ENCODE measurements at regions not wholly inside any gene's neighbourhood (a gene's known extent, or its start where the extent isn't known, plus 50 kb on each side); places are given as distances from the start of the nearest gene placed in this dataset.

- H3K9me2 ChIP-seq (replicated peaks; ENCODE audit: low read depth, low read length), result no peaks in the 10 kb centered on the region
Measured at GRCh38 chr3:124529826-124530571, 200.3 kb upstream of the UMPS start.

GRCh38 chr3:124530916-124531315 lies 199.3 kb upstream of the UMPS start:
- Histone ChIP-seq H3K27me3 (ENCODE audit: insufficient read depth, low read length, poor library complexity, severe bottlenecking) (no peaks in the 10 kb centered on the region), H3K9ac (ENCODE audit: low read depth, low read length, poor library complexity, severe bottlenecking) (no peak overlapping the region), H3K4me1 (ENCODE audit: insufficient read depth, low read length, poor library complexity, severe bottlenecking) (no peaks in the 10 kb centered on the region), H3K36me3 (ENCODE audit: insufficient read depth, low read length) (no peaks in the 10 kb centered on the region), H3K4me2 (ENCODE audit: low read depth, low read length, poor library complexity, severe bottlenecking) (no peak overlapping the region), H2AFZ (ENCODE audit: low read length) (no peak overlapping the region), H3F3A (ENCODE audit: low read depth) (no peaks in the 10 kb centered on the region), H3K9me2 (replicated peaks; ENCODE audit: low read depth, low read length) (no peaks in the 10 kb centered on the region), H3K9me3 (ENCODE audit: insufficient read depth, low read depth, low read length) (no peaks in the 10 kb centered on the region), H3K79me2 (ENCODE audit: insufficient read depth, low read length) (no peaks in the 10 kb centered on the region), H4K20me1 (ENCODE audit: insufficient read depth, low read length, poor library complexity, severe bottlenecking) (no peaks in the 10 kb centered on the region), H3K4me3 (ENCODE audit: low read length, poor library complexity, severe bottlenecking) (no peak overlapping the region)
- TF ChIP-seq EZH2phosphoT487 (IDR thresholded peaks at IDR 0.05; ENCODE audit: borderline replicate concordance) (no peak), CTCF (conservative IDR thresholded peaks at IDR 0.05; ENCODE audit: low read length) (no peak)

More at GRCh38 chr3:124529826-124530571, 200.3 kb upstream of the UMPS start:
- Histone ChIP-seq H2AFZ (ENCODE audit: low read length) (no peak overlapping the region), H3K4me1 (ENCODE audit: insufficient read depth, low read length, poor library complexity, severe bottlenecking) (no peaks in the 10 kb centered on the region), H4K20me1 (ENCODE audit: insufficient read depth, low read length, poor library complexity, severe bottlenecking) (no peaks in the 10 kb centered on the region), H3F3A (ENCODE audit: low read depth) (no peaks in the 10 kb centered on the region), H3K4me3 (ENCODE audit: low read length, poor library complexity, severe bottlenecking) (no peak overlapping the region), H3K79me2 (ENCODE audit: insufficient read depth, low read length) (no peaks in the 10 kb centered on the region), H3K27me3 (ENCODE audit: insufficient read depth, low read length, poor library complexity, severe bottlenecking) (no peaks in the 10 kb centered on the region), H3K9ac (ENCODE audit: low read depth, low read length, poor library complexity, severe bottlenecking) (no peak overlapping the region), H3K4me2 (ENCODE audit: low read depth, low read length, poor library complexity, severe bottlenecking) (no peak overlapping the region), H3K9me3 (ENCODE audit: insufficient read depth, low read depth, low read length) (no peaks in the 10 kb centered on the region), H3K36me3 (ENCODE audit: insufficient read depth, low read length) (no peaks in the 10 kb centered on the region)
- TF ChIP-seq CTCF (conservative IDR thresholded peaks at IDR 0.05; ENCODE audit: low read length) (no peak), EZH2phosphoT487 (IDR thresholded peaks at IDR 0.05; ENCODE audit: borderline replicate concordance) (no peak)

- H2AFZ ChIP-seq (ENCODE audit: low read length), result no peak overlapping the region
- no peaks in the 10 kb centered on the region for H3K79me2 ChIP-seq (ENCODE audit: insufficient read depth, low read length)
- H3K9me3 ChIP-seq (ENCODE audit: insufficient read depth, low read depth, low read length), result no peaks in the 10 kb centered on the region
- no peaks in the 10 kb centered on the region for H3K4me1 ChIP-seq (ENCODE audit: insufficient read depth, low read length, poor library complexity, severe bottlenecking)
- no peaks in the 10 kb centered on the region for H3K27me3 ChIP-seq (ENCODE audit: insufficient read depth, low read length, poor library complexity, severe bottlenecking)
- H3K4me2 ChIP-seq (ENCODE audit: low read depth, low read length, poor library complexity, severe bottlenecking), result no peak overlapping the region
- H3K9me2 ChIP-seq (replicated peaks; ENCODE audit: low read depth, low read length), result no peaks in the 10 kb centered on the region
- no peaks in the 10 kb centered on the region for H3F3A ChIP-seq (ENCODE audit: low read depth)
- H3K9ac ChIP-seq (ENCODE audit: low read depth, low read length, poor library complexity, severe bottlenecking), result no peak overlapping the region
- TF ChIP-seq EZH2phosphoT487 (IDR thresholded peaks at IDR 0.05; ENCODE audit: borderline replicate concordance) (no peak), CTCF (conservative IDR thresholded peaks at IDR 0.05; ENCODE audit: low read length) (no peak)
- H4K20me1 ChIP-seq (ENCODE audit: insufficient read depth, low read length, poor library complexity, severe bottlenecking), result no peaks in the 10 kb centered on the region
- no peak overlapping the region for H3K4me3 ChIP-seq (ENCODE audit: low read length, poor library complexity, severe bottlenecking)
- H3K36me3 ChIP-seq (ENCODE audit: insufficient read depth, low read length), result no peaks in the 10 kb centered on the region
Measured at GRCh38 chr3:124532071-124532470, 198.2 kb upstream of the UMPS start.

Data from Loucy (cell line).